ENCODE measurements at regions not wholly inside any gene's neighbourhood (a gene's known extent, or its start where the extent isn't known, plus 50 kb on each side); places are given as distances from the start of the nearest gene placed in this dataset.
"Not testable (repeated sequence)": the region's sequence is repeated elsewhere in the genome, so short reads cannot be mapped to it uniquely, and the experiment has no call there.

GRCh38 chr18:10141559-10141958 is 227.7 kb downstream of the VAPA start:
- no peak for DNase-seq (ENCODE audit: low spot score)

- no peak for DNase-seq (ENCODE audit: low spot score)
Measured at GRCh38 chr18:10142056-10142455, 228.2 kb downstream of the VAPA start.

GRCh38 chr18:10142496-10143160 is 228.8 kb downstream of the VAPA start:
- no peak for DNase-seq (ENCODE audit: low spot score)

GRCh38 chr18:10143596-10143995 is 229.8 kb downstream of the VAPA start:
- DNase-seq (ENCODE audit: low spot score) = no peak

GRCh38 chr18:10145546-10145945 is 231.7 kb downstream of the VAPA start:
- no peak for DNase-seq (ENCODE audit: low spot score)

- no peak for DNase-seq (ENCODE audit: low spot score)
Measured at GRCh38 chr18:10147226-10147625, 233.4 kb downstream of the VAPA start.

- DNase-seq (ENCODE audit: low spot score) = no peak
Measured at GRCh38 chr18:10147752-10148151, 233.9 kb downstream of the VAPA start.

- DNase-seq (ENCODE audit: low spot score) = no peak
Measured at GRCh38 chr18:10148189-10148929, 234.5 kb downstream of the VAPA start.

GRCh38 chr18:10149768-10150556 is 236.1 kb downstream of the VAPA start:
- no peak for DNase-seq (ENCODE audit: low spot score)

- not testable (repeated sequence) for DNase-seq (ENCODE audit: low spot score)
Measured at GRCh38 chr18:10150576-10150975, 236.8 kb downstream of the VAPA start.

GRCh38 chr18:10152475-10152874 is 238.7 kb downstream of the VAPA start:
- no peak for DNase-seq (ENCODE audit: low spot score)

- no peak for DNase-seq (ENCODE audit: low spot score)
Measured at GRCh38 chr18:10153924-10154752, 240.3 kb downstream of the VAPA start.

GRCh38 chr18:10157706-10158105 is 243.9 kb downstream of the VAPA start:
- no peak for DNase-seq (ENCODE audit: low spot score)

GRCh38 chr18:10160251-10160650 is 246.4 kb downstream of the VAPA start:
- no peak for DNase-seq (ENCODE audit: low spot score)

- no peak for DNase-seq (ENCODE audit: low spot score)
Measured at GRCh38 chr18:10161315-10161714, 247.5 kb downstream of the VAPA start.

- DNase-seq (ENCODE audit: low spot score) = no peak
Measured at GRCh38 chr18:10162340-10162739, 248.5 kb downstream of the VAPA start.

- no peak for DNase-seq (ENCODE audit: low spot score)
Measured at GRCh38 chr18:10164271-10165071, 250.7 kb downstream of the VAPA start.

GRCh38 chr18:10166164-10166807 is 252.5 kb downstream of the VAPA start:
- no peak for DNase-seq (ENCODE audit: low spot score)

GRCh38 chr18:10167759-10168158 is 253.9 kb downstream of the VAPA start:
- DNase-seq (ENCODE audit: low spot score) = no peak

GRCh38 chr18:10168477-10168876 is 254.7 kb downstream of the VAPA start:
- no peak for DNase-seq (ENCODE audit: low spot score)
